DOHH2 (cell line): ENCODE measurements at regions not wholly inside any gene's neighbourhood (a gene's known extent, or its start where the extent isn't known, plus 50 kb on each side); places are given as distances from the start of the nearest gene placed in this dataset.

Experiments
- H3F3A ChIP-seq: fragments of 200-600 bp; sonication (generic), shearing (Covaris generic); 2 replicates; pipeline ENCODE4 v1.6.0; 2016; ENCODE audit warnings: antibody characterized with exemption, mild to moderate bottlenecking; ENCODE audit not compliant: control insufficient read depth, insufficient read depth
- H3K27ac ChIP-seq: fragments of 200-600 bp; sonication (generic); 2 replicates; pipeline ENCODE4 v1.5.1; 2014; ENCODE audit warnings: low read depth, mild to moderate bottlenecking, low read length, moderate library complexity
- H3K27me3 ChIP-seq: fragments of 200-600 bp; sonication (generic); 2 replicates; pipeline ENCODE4 v1.6.1; 2014; ENCODE audit warnings: mild to moderate bottlenecking, low read length, mixed read lengths; ENCODE audit not compliant: control insufficient read depth
- H3K36me3 ChIP-seq: fragments of 200-600 bp; sonication (generic); 2 replicates; pipeline ENCODE4 v1.6.1; 2014; ENCODE audit warnings: mild to moderate bottlenecking, low read length, moderate library complexity, mixed read lengths; ENCODE audit not compliant: control insufficient read depth
- H3K4me1 ChIP-seq: fragments of 200-600 bp; sonication (generic); 2 replicates; pipeline ENCODE4 v1.6.1; 2014; ENCODE audit warnings: mild to moderate bottlenecking, low read length, mixed read lengths; ENCODE audit not compliant: control insufficient read depth
- H3K4me2 ChIP-seq: fragments of 200-600 bp; sonication (generic); 2 replicates; pipeline ENCODE4 v1.6.0; 2014; ENCODE audit warnings: mild to moderate bottlenecking, low read length, moderate library complexity
- H3K4me3 ChIP-seq: fragments of 200-600 bp; sonication (generic); 2 replicates; pipeline ENCODE4 v1.5.1; 2014; ENCODE audit warnings: mild to moderate bottlenecking, low read length, mixed read lengths
- H3K79me2 ChIP-seq: fragments of 200-600 bp; sonication (generic); 2 replicates; pipeline ENCODE4 v1.6.1; 2014; ENCODE audit warnings: mild to moderate bottlenecking, low read length, mixed read lengths; ENCODE audit not compliant: control insufficient read depth
- H3K9me2 ChIP-seq: fragments of 200-600 bp; sonication (generic); replicated peaks from 2 replicates; pipeline ENCODE4 v1.6.1; 2014; ENCODE audit warnings: mild to moderate bottlenecking, low read length, mixed read lengths; ENCODE audit not compliant: control insufficient read depth
- H3K9me3 ChIP-seq: fragments of 200-600 bp; sonication (generic); 2 replicates; pipeline ENCODE4 v1.6.1; 2014; ENCODE audit warnings: antibody characterized with exemption, low read length, mixed read lengths; ENCODE audit not compliant: control insufficient read depth, insufficient read depth
- H4K20me1 ChIP-seq: fragments of 200-600 bp; sonication (generic); 2 replicates; pipeline ENCODE4 v1.6.0; 2014; ENCODE audit warnings: low read depth, mild to moderate bottlenecking, antibody characterized with exemption, low read length, moderate library complexity; ENCODE audit not compliant: control insufficient read depth, insufficient read depth
- CTCF ChIP-seq: fragments of 200-600 bp; sonication (generic); IDR thresholded peaks from one replicate; pipeline ENCODE4 v1.5.1; 2014; ENCODE audit warnings: antibody characterized with exemption, mild to moderate bottlenecking, low read depth, low read length; ENCODE audit not compliant: poor library complexity, severe bottlenecking
- EZH2phosphoT487 ChIP-seq: fragments of 200-600 bp; sonication (generic); IDR thresholded peaks from 2 replicates; pipeline ENCODE4 v1.6.1; 2017; ENCODE audit warnings: borderline replicate concordance, mild to moderate bottlenecking, antibody characterized with exemption, low read length, moderate library complexity, mixed read lengths

DNA sequence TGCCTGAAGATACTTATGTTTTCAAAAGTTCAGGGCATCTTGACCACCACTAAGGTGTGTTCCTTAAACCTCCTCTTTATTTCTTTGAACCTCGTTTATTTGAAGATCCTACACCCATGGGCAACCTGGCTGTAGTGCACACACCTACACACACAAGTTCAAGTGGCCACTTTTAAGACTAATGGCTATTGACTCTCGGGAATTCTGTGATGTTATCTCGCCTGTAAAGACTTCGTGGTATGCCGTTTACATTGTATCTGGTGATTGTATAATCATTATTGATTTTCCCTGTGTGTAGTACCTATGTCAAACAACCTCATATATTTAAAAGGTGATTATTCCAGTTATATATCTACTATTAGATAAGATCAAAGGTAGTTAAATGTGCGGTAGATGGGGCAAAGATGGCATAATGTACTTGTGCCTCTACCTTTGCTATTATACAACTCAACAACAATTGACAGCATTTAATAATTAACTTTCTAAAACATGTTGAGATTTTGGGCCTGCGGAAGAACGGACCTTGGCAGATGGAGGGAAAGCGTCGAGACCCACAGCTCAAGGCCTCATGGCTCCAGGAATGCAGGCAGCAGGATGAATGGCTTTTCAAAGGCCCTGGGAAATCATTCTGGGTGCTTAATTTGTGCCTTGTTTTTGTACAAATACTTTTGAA is 51.4 kb upstream of the IRX2 start:
- Histone ChIP-seq H3K4me2 (no peak overlapping the region), H3K9me2 (no peaks in the 10 kb centered on the region), H3K27ac (no peak overlapping the region), H3K27me3 (no peaks in the 10 kb centered on the region), H3F3A (no peaks in the 10 kb centered on the region), H4K20me1 (no peaks in the 10 kb centered on the region), H3K4me3 (no peak overlapping the region), H3K4me1 (no peaks in the 10 kb centered on the region), H3K79me2 (no peaks in the 10 kb centered on the region), H3K9me3 (0 out of 2 replicates have a peak, but pooled peaks cover under 1% of the 10 kb centered on the region), H3K36me3 (no peaks in the 10 kb centered on the region)
- TF ChIP-seq EZH2phosphoT487 = no peak
- no peak for TF ChIP-seq CTCF

DNA sequence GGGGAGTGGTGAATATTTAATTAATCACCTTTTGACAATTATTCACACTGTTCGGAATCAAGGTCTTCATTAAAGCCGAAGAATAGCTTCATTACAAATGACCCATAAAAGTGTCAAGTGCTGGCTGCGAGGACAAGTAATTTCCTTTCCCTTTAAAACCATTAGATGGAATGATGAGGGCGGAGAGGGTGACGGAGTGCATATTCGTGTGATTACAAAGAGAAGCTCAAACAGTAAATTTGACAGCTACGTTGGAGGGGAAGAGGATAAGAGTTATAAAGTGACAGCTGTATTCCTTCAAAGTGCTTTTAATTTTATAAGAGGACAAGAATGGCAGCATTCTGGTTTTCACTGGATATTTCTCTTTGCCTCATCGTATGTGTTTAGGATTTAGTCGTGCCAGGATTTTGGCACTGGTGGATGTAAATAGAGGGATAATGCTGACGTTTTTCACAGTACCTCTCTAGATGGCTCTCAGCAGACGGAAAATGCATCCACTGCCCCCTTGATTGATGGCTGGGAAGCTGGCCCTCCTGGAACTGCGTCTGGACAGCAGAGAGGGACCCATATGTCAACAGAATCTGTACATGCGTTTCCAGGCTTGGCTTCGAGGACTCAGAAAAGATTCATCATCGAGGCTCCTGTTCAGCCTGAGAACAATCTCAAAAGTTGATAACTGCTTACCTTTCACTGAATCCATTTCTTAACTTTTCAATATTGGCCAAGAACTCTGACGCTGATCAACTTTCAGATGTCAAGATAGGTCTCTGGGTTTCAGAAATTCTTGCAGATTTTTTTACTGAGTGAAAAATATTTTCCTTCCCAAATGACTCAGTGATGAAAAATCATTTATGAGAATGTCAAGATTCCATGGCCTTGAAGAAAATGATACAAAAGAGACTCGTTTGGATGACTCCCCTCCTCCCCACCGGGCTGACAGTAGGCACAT is 50.4 kb upstream of the IRX2 start:
- no peaks in the 10 kb centered on the region for H3K36me3 ChIP-seq
- H3K4me1 ChIP-seq = no peaks in the 10 kb centered on the region
- no peak overlapping the region for H3K27ac ChIP-seq
- no peaks in the 10 kb centered on the region for H3K27me3 ChIP-seq
- H3K4me2 ChIP-seq = no peak overlapping the region
- no peak overlapping the region for H3K4me3 ChIP-seq
- no peaks in the 10 kb centered on the region for H3K9me3 ChIP-seq
- TF ChIP-seq CTCF (no peak), EZH2phosphoT487 (no peak)
- H3K9me2 ChIP-seq = no peaks in the 10 kb centered on the region
- H3F3A ChIP-seq = no peaks in the 10 kb centered on the region
- no peaks in the 10 kb centered on the region for H4K20me1 ChIP-seq
- no peaks in the 10 kb centered on the region for H3K79me2 ChIP-seq
